ENCODE measurements at regions not wholly inside any gene's neighbourhood (a gene's known extent, or its start where the extent isn't known, plus 50 kb on each side); places are given as distances from the start of the nearest gene placed in this dataset.

- no peak for TF ChIP-seq CTCF (conservative IDR thresholded peaks at IDR 0.05; ENCODE audit: low read length)
- H3K4me3 ChIP-seq (ENCODE audit: low read length): no peak overlapping the region
- no peak for DNase-seq (ENCODE audit: low read depth)
These were observed 981.7 kb upstream of the B3GALT2 start for GRCh38 chr1:194167956-194168640.

- TF ChIP-seq CTCF (conservative IDR thresholded peaks at IDR 0.05; ENCODE audit: low read length): no peak
- DNase-seq (ENCODE audit: low read depth): no peak
These were observed 978.3 kb upstream of the B3GALT2 start for GRCh38 chr1:194164755-194165154.

GRCh38 chr1:194161591-194161990, 975.2 kb upstream of the B3GALT2 start:
- no peak for TF ChIP-seq CTCF (conservative IDR thresholded peaks at IDR 0.05; ENCODE audit: low read length)
- H3K4me3 ChIP-seq (ENCODE audit: low read length): no peak overlapping the region
- no peak for DNase-seq (ENCODE audit: low read depth)

More at GRCh38 chr1:194164755-194165154, 978.3 kb upstream of the B3GALT2 start:
- H3K4me3 ChIP-seq (ENCODE audit: low read length): no peak overlapping the region

GRCh38 chr1:194159941-194160340, 973.5 kb upstream of the B3GALT2 start:
- no peak overlapping the region for H3K4me3 ChIP-seq (ENCODE audit: low read length)
- no peak for DNase-seq (ENCODE audit: low read depth)
- no peak for TF ChIP-seq CTCF (conservative IDR thresholded peaks at IDR 0.05; ENCODE audit: low read length)

- DNase-seq (ENCODE audit: low read depth): no peak
- H3K4me3 ChIP-seq (ENCODE audit: low read length): no peak overlapping the region
- no peak for TF ChIP-seq CTCF (conservative IDR thresholded peaks at IDR 0.05; ENCODE audit: low read length)
These were observed 969.5 kb upstream of the B3GALT2 start for GRCh38 chr1:194155962-194156361.

GRCh38 chr1:194151056-194151455, 964.6 kb upstream of the B3GALT2 start:
- no peak for DNase-seq (ENCODE audit: low read depth)
- no peak overlapping the region for H3K4me3 ChIP-seq (ENCODE audit: low read length)
- no peak for TF ChIP-seq CTCF (conservative IDR thresholded peaks at IDR 0.05; ENCODE audit: low read length)

- no peak overlapping the region for H3K4me3 ChIP-seq (ENCODE audit: low read length)
- no peak for TF ChIP-seq CTCF (conservative IDR thresholded peaks at IDR 0.05; ENCODE audit: low read length)
- DNase-seq (ENCODE audit: low read depth): no peak
These were observed 963.8 kb upstream of the B3GALT2 start for GRCh38 chr1:194150242-194150641.
